Myocyte (in vitro differentiated cells): ENCODE measurements at regions not wholly inside any gene's neighbourhood (a gene's known extent, or its start where the extent isn't known, plus 50 kb on each side); places are given as distances from the start of the nearest gene placed in this dataset.

Source experiments
- DNase-seq: peaks from one replicate; pipeline ENCODE4 v3.0.0-alpha.2; 2012; ENCODE audit warnings: low read depth

DNA sequence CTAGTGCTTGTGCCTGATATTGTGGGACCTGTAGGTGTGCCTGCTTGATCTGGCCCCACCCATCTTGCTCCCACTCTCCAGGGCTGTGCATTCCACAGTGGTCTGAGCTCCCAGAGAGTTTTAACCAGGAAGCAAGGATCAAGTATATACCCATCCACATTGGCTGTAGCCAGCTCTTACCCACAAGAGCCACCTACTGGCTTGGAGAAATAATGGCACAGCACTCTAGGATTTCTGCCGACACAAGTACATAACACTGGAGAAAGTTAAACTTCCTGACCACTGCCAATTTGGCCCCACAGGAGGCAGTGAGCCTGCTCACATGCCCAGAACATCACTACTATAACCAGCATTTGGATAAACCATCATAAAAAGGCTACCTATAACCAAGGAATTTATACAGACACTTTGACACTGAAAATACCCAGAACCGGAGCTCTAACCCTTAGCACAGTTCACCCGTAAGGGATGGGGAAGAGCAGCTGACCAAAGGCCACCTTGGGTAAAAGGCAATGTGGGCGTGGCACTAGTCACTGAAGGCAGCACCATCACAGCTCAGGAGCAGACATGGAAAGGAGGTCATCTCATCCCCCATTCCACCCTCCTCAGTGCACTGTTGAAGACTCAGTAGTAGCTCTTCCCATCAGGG is 440.4 kb downstream of the BTBD3 start:
- DNase-seq: no peak

DNA sequence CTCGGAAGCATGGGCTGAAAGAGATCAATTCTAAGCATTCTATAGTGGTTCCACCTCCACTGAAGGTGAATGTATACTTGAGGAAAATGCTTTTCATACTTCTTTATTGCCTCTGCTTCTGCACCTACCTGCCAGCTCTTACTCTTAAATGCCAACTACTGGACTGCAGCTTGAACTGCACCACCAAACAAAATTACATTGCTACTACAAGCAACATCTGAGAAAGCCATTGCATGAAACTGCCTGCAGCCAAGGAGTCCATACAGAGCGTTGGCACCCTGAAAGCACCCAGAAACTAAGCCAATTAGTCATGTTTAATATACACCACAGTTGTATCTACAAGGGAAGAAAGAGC is 440.9 kb downstream of the BTBD3 start:
- DNase-seq: no peak

DNA sequence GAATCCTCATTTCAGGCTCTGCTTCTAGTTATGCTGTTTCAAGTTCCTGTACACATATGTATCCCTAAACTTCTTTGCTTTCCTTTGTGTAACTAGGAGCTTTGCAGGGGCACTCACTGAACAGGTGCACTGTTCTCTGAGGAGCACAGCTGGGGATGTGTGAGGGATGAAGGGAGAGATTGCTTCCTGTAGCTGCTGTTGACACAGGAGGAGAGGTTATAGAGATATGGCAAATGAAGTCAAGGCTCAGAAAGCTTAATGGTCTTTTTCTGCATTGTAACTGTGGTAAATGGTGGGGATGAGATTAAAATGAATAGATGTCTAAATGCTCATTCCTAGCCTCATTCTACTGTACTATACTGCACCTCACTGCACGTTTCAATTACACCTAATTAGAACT is 454.3 kb downstream of the BTBD3 start:
- no peak for DNase-seq

DNA sequence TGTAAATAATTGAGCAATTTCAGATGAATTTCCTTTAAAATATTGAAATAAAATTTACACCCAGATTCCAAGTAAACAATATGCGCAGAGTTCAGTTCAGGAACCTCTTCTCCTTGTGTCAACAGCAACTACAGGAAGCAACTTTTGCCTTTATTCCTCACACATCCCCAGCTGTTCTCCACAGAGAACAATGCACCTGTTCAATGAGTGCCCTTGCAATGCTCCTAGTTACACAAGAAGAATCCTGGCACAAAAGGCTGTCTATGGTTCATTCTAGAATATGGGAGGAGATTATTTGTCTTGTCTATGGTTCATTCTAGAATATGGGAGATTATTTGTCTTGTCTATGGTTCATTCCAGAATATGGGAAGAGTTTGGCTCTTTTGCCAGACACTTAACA is 454.9 kb downstream of the BTBD3 start:
- DNase-seq: no peak

GRCh38 chr20:12375967-12376366 is 458.3 kb downstream of the BTBD3 start:
- DNase-seq: no peak

- no peak for DNase-seq
These were observed 466.1 kb downstream of the BTBD3 start for GRCh38 chr20:12383821-12384220.

DNA sequence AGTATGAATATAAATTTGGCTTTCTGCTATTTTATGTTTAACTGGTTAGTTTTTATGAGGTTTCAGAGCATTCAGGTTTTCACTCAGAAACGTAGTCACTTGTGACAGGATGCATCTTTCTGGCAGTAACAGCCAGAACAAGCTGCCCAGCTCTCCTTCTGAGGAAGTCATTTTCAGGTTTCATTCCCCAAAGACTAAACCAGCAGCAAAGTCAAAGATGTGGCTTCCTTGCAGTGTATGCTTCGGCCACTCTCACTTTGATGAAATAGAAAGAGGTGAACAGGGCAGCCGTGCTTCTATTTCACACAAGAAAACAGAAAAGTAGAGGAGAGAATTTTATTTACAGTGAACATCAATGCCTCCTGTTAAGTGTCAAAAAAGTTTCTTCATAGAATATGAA is 469.1 kb downstream of the BTBD3 start:
- no peak for DNase-seq

DNA sequence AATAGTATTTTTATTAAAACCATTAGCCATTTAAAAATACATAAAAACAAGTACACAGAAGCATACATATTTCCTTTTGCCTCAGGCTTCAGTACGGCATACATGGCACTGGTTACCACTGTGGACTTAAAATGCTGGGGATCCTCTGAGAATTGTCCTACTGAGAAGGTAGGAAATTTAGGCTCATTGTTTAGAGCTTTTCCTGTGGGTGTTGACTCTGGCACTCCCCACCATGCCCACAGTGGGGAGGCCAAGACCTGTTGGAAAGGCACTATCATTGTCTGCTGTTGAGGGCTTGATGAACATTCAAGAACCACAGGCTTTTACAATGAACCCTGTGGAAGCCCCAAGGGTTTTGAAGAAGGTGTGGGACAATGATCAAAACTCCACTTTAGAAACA is 473.4 kb downstream of the BTBD3 start:
- no peak for DNase-seq

GRCh38 chr20:12394786-12395185 is 477.1 kb downstream of the BTBD3 start:
- DNase-seq: no peak

- no peak for DNase-seq
These were observed 477.7 kb downstream of the BTBD3 start for GRCh38 chr20:12395353-12395752.

DNA sequence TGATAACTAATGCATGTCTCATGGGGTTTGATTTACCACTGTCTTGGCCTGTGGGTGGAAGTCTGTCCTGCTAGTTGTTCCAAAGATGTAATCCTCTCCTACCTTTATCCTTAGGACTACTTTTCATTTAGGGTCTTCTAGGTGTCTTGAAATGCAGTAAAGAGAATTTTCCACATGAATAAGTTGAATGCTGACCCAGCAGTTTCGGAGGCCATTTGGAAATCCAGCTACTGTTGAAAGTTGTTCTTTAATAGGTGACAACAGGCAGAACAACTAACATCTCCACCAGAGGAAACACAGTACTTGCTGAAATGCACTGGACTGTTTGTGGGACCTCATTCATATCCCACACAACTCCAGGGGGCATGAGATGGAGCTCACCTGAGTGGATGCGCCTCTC is 478.1 kb downstream of the BTBD3 start:
- no peak for DNase-seq

GRCh38 chr20:12399110-12399836 is 481.6 kb downstream of the BTBD3 start:
- no peak for DNase-seq

- no peak for DNase-seq
These were observed 487.2 kb downstream of the BTBD3 start for GRCh38 chr20:12404941-12405340.

DNA sequence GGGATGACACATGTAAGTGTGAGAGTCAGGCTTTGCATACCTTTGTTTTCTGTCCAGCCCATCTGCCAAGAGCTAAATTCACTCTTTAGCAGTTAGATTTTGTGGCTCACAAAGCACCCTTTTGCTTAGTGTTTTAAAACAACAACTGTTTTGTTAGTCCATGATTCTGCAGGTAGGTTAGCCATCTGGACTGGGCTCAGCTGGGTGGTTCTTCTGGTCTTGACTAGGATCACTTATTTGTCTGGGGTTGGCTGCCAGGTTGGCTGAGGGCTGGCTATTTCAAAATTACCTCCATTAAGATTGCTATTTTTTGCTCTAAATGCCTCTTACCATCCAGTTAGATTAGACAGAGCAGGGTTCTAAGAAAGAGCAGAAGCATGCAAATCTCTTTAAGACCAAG is 489.3 kb downstream of the BTBD3 start:
- no peak for DNase-seq

- DNase-seq: no peak
These were observed 491.8 kb downstream of the BTBD3 start for GRCh38 chr20:12409501-12409900.

DNA sequence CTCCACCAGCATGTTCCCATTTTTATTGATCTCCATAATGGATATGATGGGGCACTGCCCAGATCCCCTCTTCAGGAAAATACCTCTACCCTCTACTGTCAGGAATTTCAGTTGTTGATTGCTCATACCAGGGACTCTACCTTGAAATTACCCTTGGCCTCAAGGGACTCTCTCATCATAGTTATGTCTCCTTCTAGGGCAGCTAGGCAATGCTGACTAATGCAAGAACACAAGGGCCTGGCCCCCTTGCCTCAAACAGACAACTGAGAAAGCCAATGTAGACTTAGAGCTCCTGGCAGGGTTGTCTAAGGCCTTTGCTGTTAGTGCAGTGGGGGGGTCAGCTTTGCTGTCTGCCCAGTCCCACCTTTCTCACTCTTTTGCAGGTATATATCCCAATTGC is 493.1 kb downstream of the BTBD3 start:
- no peak for DNase-seq

- DNase-seq: no peak
These were observed 493.7 kb downstream of the BTBD3 start for GRCh38 chr20:12411246-12411940.

DNA sequence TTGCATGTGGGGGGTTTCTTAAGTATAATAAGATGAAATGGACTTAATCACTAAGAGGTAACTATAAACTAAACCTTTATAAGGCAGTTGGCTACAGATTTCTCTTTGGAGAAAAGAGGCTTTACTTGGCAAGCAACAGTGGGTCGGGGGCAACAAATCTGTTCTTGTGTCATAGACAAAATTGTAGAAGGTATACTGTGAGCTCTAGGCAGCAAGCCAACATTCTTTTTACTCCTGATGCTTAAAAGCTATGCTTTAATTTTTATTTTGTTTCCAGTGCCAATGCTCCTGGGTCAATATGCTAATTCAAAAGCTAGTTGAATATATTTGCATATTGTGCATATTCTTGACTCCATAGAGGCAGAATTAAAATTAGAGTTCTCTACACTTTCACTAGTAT is 495.4 kb downstream of the BTBD3 start:
- DNase-seq: no peak

DNA sequence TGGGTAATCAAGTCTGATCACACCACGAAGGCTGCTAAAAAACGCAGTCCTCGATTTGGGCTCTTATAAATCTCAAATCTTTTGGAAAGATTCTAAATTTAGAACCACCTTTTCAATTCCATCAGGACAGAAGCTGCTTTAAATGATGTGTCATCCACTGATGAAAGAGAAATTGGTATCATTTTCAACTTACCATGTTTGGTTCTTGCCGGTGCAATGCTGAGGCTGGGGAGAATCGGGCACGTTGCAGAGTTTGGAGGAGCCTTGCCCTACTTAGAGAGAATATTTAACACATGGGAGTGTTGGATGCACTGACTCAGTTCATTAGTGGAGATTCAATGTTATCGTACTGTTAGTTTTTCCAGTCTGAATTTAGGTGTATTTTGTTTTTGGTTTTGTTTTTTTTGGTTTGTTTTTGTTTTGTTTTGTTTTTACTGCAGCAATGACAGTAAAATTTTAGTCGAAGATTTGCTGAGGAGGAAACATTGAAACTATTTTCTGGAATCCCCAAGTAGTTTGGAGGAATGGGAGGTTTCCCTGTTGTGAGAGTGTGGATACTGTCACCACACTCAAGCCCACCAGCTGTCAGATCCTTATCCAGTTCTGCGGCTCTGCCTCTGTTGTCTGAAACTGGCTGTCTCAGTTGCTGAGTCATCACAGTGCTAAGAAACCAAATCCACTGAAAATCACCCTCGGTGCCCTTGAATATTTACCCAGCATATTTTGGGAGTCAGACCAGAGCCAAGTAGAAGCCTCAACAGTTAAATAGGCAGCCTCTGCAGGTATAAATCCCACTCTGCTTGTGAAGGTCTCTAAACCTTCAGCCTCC is 497.0 kb downstream of the BTBD3 start:
- DNase-seq: peak; percentile 1

DNA sequence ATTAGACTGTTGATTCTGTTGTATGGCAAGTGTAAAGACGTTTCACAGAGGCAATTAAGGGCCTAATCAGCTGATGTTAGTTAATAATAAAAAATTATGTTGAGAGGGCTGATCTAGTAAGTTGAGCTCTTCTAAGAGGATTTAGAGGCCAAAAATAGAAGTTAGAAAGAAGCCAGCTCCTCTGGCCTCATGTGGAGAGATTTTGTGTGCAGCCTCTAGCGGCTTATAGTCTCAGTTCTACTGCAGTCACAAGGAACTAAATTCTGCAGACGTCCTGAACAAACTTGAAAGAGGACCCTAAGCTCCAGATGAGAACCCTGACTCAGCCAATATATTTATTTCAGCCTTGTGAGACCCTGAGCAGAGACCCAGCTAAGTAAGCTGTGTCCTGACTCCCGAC is 498.6 kb downstream of the BTBD3 start:
- DNase-seq: no peak

DNA sequence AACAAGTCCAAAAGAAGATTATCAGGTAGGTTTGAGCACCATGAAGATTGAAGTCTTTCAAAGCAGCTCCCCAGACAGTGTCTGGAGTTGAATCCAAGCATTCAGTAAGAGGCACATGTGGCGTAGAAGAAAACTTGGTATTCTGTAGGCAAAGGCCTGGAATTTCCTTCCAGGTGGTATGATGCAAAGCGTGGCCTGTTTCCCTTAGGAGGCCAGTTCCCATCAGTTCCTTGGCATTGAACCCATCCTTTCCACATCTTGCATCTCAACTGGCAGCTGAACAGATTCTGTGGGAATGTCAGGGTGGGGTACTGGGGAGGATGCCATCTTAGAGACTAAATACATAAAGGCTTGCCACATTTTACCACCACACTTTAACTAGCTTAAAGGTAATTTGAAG is 516.0 kb downstream of the BTBD3 start:
- DNase-seq: no peak

DNA sequence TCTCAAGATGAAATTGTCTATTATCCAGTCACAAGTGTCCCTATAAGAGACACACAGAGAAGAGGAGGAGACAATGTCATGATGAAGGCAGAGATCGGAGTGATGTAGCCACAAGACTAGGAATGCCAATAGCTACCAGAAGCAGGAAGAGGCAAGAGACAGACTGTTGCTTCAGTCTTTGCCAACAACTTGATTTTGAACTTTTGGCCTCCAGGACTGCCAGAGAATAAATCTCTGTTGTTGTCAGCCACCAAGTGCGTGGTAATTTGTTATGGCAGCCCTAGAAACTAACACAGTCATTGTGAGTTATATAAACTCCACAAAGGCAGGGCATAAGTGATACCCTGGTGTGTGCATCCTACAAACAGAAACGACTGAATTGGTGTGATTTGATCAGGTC is 517.0 kb downstream of the BTBD3 start:
- no peak for DNase-seq
